AG09319 (cell line): ENCODE measurements at regions not wholly inside any gene's neighbourhood (a gene's known extent, or its start where the extent isn't known, plus 50 kb on each side); places are given as distances from the start of the nearest gene placed in this dataset.

Experiments used
- DNase-seq: peaks from one replicate; pipeline ENCODE4 v3.0.0-alpha.2; 2010; ENCODE audit warnings: low read depth; ENCODE audit errors: extremely low read depth
- TF ChIP-seq, protein P1 (sequence below): IDR thresholded peaks from 2 replicates; pipeline ENCODE4 v1.5.1; 2011; ENCODE audit warnings: low read depth, mild to moderate bottlenecking, inconsistent platforms, low read length, moderate library complexity

DNA sequence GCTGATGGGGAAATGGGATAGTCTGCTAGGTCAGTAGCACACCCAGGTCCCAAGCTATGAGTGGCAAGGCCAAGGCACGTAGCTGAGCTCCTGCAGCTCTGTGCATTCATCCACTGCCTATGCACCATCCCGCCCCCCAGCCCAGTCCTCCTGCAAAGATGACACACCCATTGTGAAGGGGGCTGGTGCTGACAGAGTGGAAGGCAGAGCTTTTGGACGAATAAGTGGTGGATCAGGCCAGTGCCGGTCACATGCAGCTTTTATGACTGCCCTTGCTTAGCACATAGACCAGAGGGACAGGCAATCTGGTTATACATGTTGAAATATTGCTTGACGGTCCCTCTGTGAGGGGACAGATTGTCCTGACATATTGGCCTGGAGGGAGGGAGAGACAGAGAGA is 494.3 kb downstream of the PTPRU start:
- DNase-seq, result no peak
- TF ChIP-seq, protein P1, sequence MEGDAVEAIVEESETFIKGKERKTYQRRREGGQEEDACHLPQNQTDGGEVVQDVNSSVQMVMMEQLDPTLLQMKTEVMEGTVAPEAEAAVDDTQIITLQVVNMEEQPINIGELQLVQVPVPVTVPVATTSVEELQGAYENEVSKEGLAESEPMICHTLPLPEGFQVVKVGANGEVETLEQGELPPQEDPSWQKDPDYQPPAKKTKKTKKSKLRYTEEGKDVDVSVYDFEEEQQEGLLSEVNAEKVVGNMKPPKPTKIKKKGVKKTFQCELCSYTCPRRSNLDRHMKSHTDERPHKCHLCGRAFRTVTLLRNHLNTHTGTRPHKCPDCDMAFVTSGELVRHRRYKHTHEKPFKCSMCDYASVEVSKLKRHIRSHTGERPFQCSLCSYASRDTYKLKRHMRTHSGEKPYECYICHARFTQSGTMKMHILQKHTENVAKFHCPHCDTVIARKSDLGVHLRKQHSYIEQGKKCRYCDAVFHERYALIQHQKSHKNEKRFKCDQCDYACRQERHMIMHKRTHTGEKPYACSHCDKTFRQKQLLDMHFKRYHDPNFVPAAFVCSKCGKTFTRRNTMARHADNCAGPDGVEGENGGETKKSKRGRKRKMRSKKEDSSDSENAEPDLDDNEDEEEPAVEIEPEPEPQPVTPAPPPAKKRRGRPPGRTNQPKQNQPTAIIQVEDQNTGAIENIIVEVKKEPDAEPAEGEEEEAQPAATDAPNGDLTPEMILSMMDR, result no peak

GRCh38 chr1:29729281-29729680 is 493.0 kb downstream of the PTPRU start:
- DNase-seq, result no peak

DNA sequence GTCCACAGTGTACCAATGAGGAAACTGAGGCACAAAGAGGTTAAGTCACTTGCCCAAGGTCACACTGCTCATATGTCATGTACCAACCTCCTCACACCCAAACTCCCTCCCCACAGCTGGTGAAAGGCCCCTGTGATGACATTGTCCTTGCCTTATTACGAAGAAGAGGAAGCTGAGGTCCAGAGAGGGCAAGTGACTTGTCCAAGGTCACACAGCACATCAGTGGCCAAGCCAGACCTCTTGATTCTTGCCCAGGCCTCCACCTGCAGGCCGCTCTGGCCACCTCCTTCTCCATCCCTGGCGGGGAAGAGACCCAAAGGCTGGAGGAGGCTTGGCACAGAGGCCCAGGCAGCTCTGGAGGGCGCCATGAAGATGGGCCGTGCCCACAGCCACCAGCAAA is 492.4 kb downstream of the PTPRU start:
- no peak for DNase-seq
- TF ChIP-seq, protein P1, result no peak

More at GRCh38 chr1:29729281-29729680, 493.0 kb downstream of the PTPRU start:
- TF ChIP-seq, protein P1, result no peak

GRCh38 chr1:29725262-29725661 is 488.9 kb downstream of the PTPRU start:
- TF ChIP-seq, protein P1, result no peak
- DNase-seq, result no peak

GRCh38 chr1:29722598-29722997 is 486.3 kb downstream of the PTPRU start:
- TF ChIP-seq, protein P1, result no peak
- DNase-seq, result no peak

- no peak for DNase-seq
- TF ChIP-seq, protein P1, result no peak
Measured at GRCh38 chr1:29719253-29719652, 482.9 kb downstream of the PTPRU start.

- TF ChIP-seq, protein P1, result no peak
- DNase-seq, result no peak
Measured at GRCh38 chr1:29718791-29719190, 482.5 kb downstream of the PTPRU start.
